Loucy (cell line): ENCODE measurements at regions not wholly inside any gene's neighbourhood (a gene's known extent, or its start where the extent isn't known, plus 50 kb on each side); places are given as distances from the start of the nearest gene placed in this dataset.

Experiments used
- H2AFZ ChIP-seq: fragments of 200-600 bp; sonication (generic); 2 replicates; pipeline ENCODE4 v1.6.0; 2016; ENCODE audit warnings: antibody characterized with exemption, mild to moderate bottlenecking, low read length, moderate library complexity
- H3F3A ChIP-seq: fragments of 200-600 bp; 2 replicates; pipeline ENCODE4 v1.6.0; 2016; ENCODE audit warnings: antibody characterized with exemption, low read depth, mild to moderate bottlenecking
- H3K27me3 ChIP-seq: fragments of 200-600 bp; sonication (generic); 2 replicates; pipeline ENCODE4 v1.6.1; 2014; ENCODE audit warnings: low read length, mild to moderate bottlenecking; ENCODE audit not compliant: insufficient read depth, poor library complexity, severe bottlenecking
- H3K36me3 ChIP-seq: fragments of 200-600 bp; sonication (generic); 2 replicates; pipeline ENCODE4 v1.6.1; 2016; ENCODE audit warnings: low read length; ENCODE audit not compliant: insufficient read depth
- H3K4me1 ChIP-seq: fragments of 200-600 bp; sonication (generic); 2 replicates; pipeline ENCODE4 v1.5.1; 2014; ENCODE audit warnings: low read length, mild to moderate bottlenecking; ENCODE audit not compliant: insufficient read depth, poor library complexity, severe bottlenecking
- H3K4me2 ChIP-seq: fragments of 200-600 bp; sonication (generic); 2 replicates; pipeline ENCODE4 v1.6.0; 2014; ENCODE audit warnings: antibody characterized with exemption, low read length, low read depth, mild to moderate bottlenecking; ENCODE audit not compliant: poor library complexity, severe bottlenecking
- H3K4me3 ChIP-seq: fragments of 200-600 bp; sonication (generic); 2 replicates; pipeline ENCODE4 v1.5.1; 2014; ENCODE audit warnings: low read length, mild to moderate bottlenecking, mixed read lengths; ENCODE audit not compliant: poor library complexity, severe bottlenecking
- H3K79me2 ChIP-seq: fragments of 200-600 bp; sonication (generic); 2 replicates; pipeline ENCODE4 v1.6.1; 2014; ENCODE audit warnings: low read length; ENCODE audit not compliant: insufficient read depth
- H3K9ac ChIP-seq: fragments of 200-600 bp; sonication (generic); 2 replicates; pipeline ENCODE4 v1.6.0; 2014; ENCODE audit warnings: mild to moderate bottlenecking, low read depth, low read length, moderate library complexity; ENCODE audit not compliant: poor library complexity, severe bottlenecking
- H3K9me2 ChIP-seq: fragments of 200-600 bp; sonication (generic); replicated peaks from 2 replicates; pipeline ENCODE4 v1.6.1; 2016; ENCODE audit warnings: low read depth, low read length, mixed read lengths
- H3K9me3 ChIP-seq: fragments of 200-600 bp; sonication (generic); 2 replicates; pipeline ENCODE4 v1.6.1; 2014; ENCODE audit warnings: mild to moderate bottlenecking, antibody characterized with exemption, low read length, low read depth; ENCODE audit not compliant: insufficient read depth
- H4K20me1 ChIP-seq: fragments of 200-600 bp; sonication (generic); 2 replicates; pipeline ENCODE4 v1.6.0; 2014; ENCODE audit warnings: antibody characterized with exemption, low read length, mild to moderate bottlenecking; ENCODE audit not compliant: insufficient read depth, poor library complexity, severe bottlenecking
- EZH2phosphoT487 ChIP-seq: fragments of 200-600 bp; IDR thresholded peaks from 2 replicates; pipeline ENCODE4 v1.6.1; 2018; ENCODE audit warnings: antibody characterized with exemption, mild to moderate bottlenecking, moderate library complexity, borderline replicate concordance
- TF ChIP-seq, protein P1 (sequence below): fragments of 200-600 bp; sonication (generic); conservative IDR thresholded peaks from 2 replicates; pipeline ENCODE4 v1.5.1; 2014; ENCODE audit warnings: mild to moderate bottlenecking, antibody characterized with exemption, low read length

DNA sequence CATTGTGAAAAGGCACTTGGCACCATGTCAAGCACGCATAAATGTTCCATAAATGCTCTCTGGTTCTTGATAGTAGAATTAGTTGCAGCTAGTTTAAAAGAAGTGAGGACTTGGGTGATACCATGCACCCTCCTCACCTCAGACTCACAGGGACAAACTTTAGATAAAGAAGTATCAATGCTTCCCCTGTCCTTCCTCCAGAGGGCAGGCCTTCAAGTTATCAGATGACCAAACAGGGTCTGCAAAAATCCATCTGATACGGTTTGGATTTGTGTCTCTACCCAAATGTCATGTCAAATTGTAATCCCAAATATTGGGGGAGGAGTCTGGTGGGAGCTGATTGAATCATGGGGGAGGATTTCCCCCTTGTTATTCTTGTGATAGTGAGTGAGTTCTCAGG lies 54.1 kb downstream of the C1QL2 start:
- no peaks in the 10 kb centered on the region for H3K36me3 ChIP-seq
- H3K4me2 ChIP-seq: no peak overlapping the region
- H3K4me1 ChIP-seq: no peaks in the 10 kb centered on the region
- no peaks in the 10 kb centered on the region for H3K79me2 ChIP-seq
- H3K4me3 ChIP-seq: no peak overlapping the region
- no peaks in the 10 kb centered on the region for H3K9me2 ChIP-seq
- TF ChIP-seq, protein P1, sequence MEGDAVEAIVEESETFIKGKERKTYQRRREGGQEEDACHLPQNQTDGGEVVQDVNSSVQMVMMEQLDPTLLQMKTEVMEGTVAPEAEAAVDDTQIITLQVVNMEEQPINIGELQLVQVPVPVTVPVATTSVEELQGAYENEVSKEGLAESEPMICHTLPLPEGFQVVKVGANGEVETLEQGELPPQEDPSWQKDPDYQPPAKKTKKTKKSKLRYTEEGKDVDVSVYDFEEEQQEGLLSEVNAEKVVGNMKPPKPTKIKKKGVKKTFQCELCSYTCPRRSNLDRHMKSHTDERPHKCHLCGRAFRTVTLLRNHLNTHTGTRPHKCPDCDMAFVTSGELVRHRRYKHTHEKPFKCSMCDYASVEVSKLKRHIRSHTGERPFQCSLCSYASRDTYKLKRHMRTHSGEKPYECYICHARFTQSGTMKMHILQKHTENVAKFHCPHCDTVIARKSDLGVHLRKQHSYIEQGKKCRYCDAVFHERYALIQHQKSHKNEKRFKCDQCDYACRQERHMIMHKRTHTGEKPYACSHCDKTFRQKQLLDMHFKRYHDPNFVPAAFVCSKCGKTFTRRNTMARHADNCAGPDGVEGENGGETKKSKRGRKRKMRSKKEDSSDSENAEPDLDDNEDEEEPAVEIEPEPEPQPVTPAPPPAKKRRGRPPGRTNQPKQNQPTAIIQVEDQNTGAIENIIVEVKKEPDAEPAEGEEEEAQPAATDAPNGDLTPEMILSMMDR: no peak
- TF ChIP-seq EZH2phosphoT487: no peak
- H4K20me1 ChIP-seq: no peaks in the 10 kb centered on the region
- H3K9ac ChIP-seq: no peak overlapping the region
- H3F3A ChIP-seq: no peaks in the 10 kb centered on the region
- no peak overlapping the region for H2AFZ ChIP-seq
- no peaks in the 10 kb centered on the region for H3K9me3 ChIP-seq
- H3K27me3 ChIP-seq: no peaks in the 10 kb centered on the region

- H3K4me3 ChIP-seq: no peak overlapping the region
- no peaks in the 10 kb centered on the region for H3K9me2 ChIP-seq
- no peaks in the 10 kb centered on the region for H3K9me3 ChIP-seq
- H3F3A ChIP-seq: no peaks in the 10 kb centered on the region
- H4K20me1 ChIP-seq: no peaks in the 10 kb centered on the region
- H3K27me3 ChIP-seq: no peaks in the 10 kb centered on the region
- H3K79me2 ChIP-seq: no peaks in the 10 kb centered on the region
- no peak overlapping the region for H3K9ac ChIP-seq
- TF ChIP-seq, protein P1: no peak
- TF ChIP-seq EZH2phosphoT487: no peak
- no peaks in the 10 kb centered on the region for H3K4me1 ChIP-seq
- H2AFZ ChIP-seq: no peak overlapping the region
- H3K36me3 ChIP-seq: no peaks in the 10 kb centered on the region
- H3K4me2 ChIP-seq: no peak overlapping the region
These were observed 55.6 kb downstream of the C1QL2 start for GRCh38 chr2:119102964-119103363.

DNA sequence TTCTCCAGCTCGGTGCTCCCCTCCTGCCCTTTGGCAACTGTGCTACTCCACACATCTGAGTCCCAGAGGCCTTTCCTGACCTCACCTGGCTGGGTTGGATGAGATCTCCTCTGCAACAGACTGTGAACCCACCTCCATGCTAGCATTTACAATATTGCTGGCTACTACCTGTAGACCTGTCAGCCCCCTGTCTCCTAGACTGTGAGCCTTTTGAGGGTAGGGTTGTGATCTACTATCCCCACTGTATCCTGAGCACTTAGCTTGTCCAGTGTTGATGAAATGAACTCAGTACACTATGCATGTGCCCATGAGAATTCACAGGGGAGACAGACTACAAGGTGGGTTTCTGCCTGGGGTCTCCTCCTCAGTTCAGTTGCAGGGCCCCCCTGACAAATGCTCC lies 70.1 kb downstream of the C1QL2 start:
- H3K9me2 ChIP-seq: no peaks in the 10 kb centered on the region
- no peak overlapping the region for H3K9ac ChIP-seq
- no peaks in the 10 kb centered on the region for H3K9me3 ChIP-seq
- no peak overlapping the region for H3K4me2 ChIP-seq
- H2AFZ ChIP-seq: no peak overlapping the region
- H3K79me2 ChIP-seq: no peaks in the 10 kb centered on the region
- H3K27me3 ChIP-seq: no peaks in the 10 kb centered on the region
- TF ChIP-seq EZH2phosphoT487: no peak
- TF ChIP-seq, protein P1: no peak
- H4K20me1 ChIP-seq: no peaks in the 10 kb centered on the region
- no peak overlapping the region for H3K4me3 ChIP-seq
- no peaks in the 10 kb centered on the region for H3K36me3 ChIP-seq
- H3F3A ChIP-seq: no peaks in the 10 kb centered on the region
- no peaks in the 10 kb centered on the region for H3K4me1 ChIP-seq
